Endothelial cell of umbilical vein (primary cell): ENCODE measurements at regions not wholly inside any gene's neighbourhood (a gene's known extent, or its start where the extent isn't known, plus 50 kb on each side); places are given as distances from the start of the nearest gene placed in this dataset.

Source experiments
- BruUV-seq: library from RNA; stranded (reverse); fragments of 400-500 nt; replicated peaks from 2 replicates; lab custom pipeline; 2021; lab: Mats Ljungman, UMichigan
- CTCF ChIA-PET: fragments of 300-600, 350-600 bp; sonication (Branson Sonifier 250); formaldehyde crosslinking; loops from one replicate; lab custom pipeline; 2021; ENCODE audit warnings: antibody characterized with exemption, inconsistent platforms; lab: Charles Lee
- POLR2A ChIA-PET: fragments of 300-600, 350-600 bp; sonication (Branson Sonifier 250); formaldehyde crosslinking; loops from one replicate; lab custom pipeline; 2021; ENCODE audit warnings: antibody characterized with exemption, inconsistent platforms; lab: Charles Lee
- DNase-seq: peaks from one replicate; pipeline ENCODE4 v3.0.0-alpha.2; 2011; ENCODE audit warnings: low read depth, low spot score
- FAIRE-seq: peaks from 2 replicates; lab custom pipeline; 2011; peaks lifted over from hg19 to GRCh38; lab: Jason Lieb, UNC
- H2AFZ ChIP-seq: 2 replicates; pipeline ENCODE4 v1.6.0; 2012; ENCODE audit warnings: low read depth, low read length, control low read depth, inconsistent platforms
- H3K27ac ChIP-seq: 2 replicates; pipeline ENCODE4 v1.5.1; 2011; ENCODE audit warnings: low read depth, mild to moderate bottlenecking, control low read depth, low read length, moderate library complexity; ENCODE audit not compliant: insufficient read depth
- H3K27me3 ChIP-seq, 2 experiments: 2 replicates each; pipeline versions ENCODE4 v1.6.0 to v1.6.1; 2011; ENCODE audit warnings: low read length in 2 of 2, mixed read lengths in 1 of 2; ENCODE audit not compliant: control insufficient read depth in 2 of 2, insufficient read depth in 2 of 2
- H3K36me3 ChIP-seq, 2 experiments: 2 replicates in 1 of 2; 3 replicates in 1 of 2; pipeline ENCODE4 v1.5.1; 2011; ENCODE audit warnings: low read length in 2 of 2, mild to moderate bottlenecking in 1 of 2, moderate library complexity in 1 of 2; ENCODE audit not compliant: control insufficient read depth in 2 of 2, insufficient read depth in 2 of 2; ENCODE audit errors: extremely low read depth in 1 of 2
- H3K4me1 ChIP-seq: 3 replicates; pipeline ENCODE4 v1.5.1; 2011; ENCODE audit warnings: mild to moderate bottlenecking, low read length; ENCODE audit not compliant: control insufficient read depth, insufficient read depth; ENCODE audit errors: extremely low read depth
- H3K4me2 ChIP-seq: 2 replicates; pipeline ENCODE4 v1.6.1; 2011; ENCODE audit warnings: low read length, control low read depth, mixed read lengths; ENCODE audit not compliant: insufficient read depth
- H3K4me3 ChIP-seq, 3 experiments: fragments of 200-600 bp in 1 of 3; sonication (generic), shearing (Covaris generic) in 1 of 3; replicated peaks in 1 of 3; 2 replicates each; pipeline ENCODE4 v1.5.1; 2011 to 2016; ENCODE audit warnings: control low read depth in 3 of 3, low read length in 3 of 3, mild to moderate bottlenecking in 2 of 3, inconsistent platforms in 1 of 3, low read depth in 1 of 3, moderate library complexity in 1 of 3; ENCODE audit not compliant: insufficient read depth in 1 of 3
- H3K79me2 ChIP-seq: 2 replicates; pipeline ENCODE4 v1.6.0; 2012; ENCODE audit warnings: low read length, inconsistent platforms; ENCODE audit not compliant: control insufficient read depth, insufficient read depth
- H3K9ac ChIP-seq: replicated peaks from 2 replicates; pipeline ENCODE3; 2011; ENCODE audit warnings: low read length, control low read depth; ENCODE audit not compliant: insufficient read depth; ENCODE audit errors: extremely low read depth
- H3K9me1 ChIP-seq: replicated peaks from 3 replicates; pipeline ENCODE4 v1.6.0; 2011; ENCODE audit warnings: mild to moderate bottlenecking, low read length; ENCODE audit not compliant: control insufficient read depth, insufficient read depth; ENCODE audit errors: extremely low read depth
- H3K9me3 ChIP-seq: replicated peaks from 2 replicates; pipeline ENCODE4 v1.5.1; 2012; ENCODE audit warnings: low read length, inconsistent platforms; ENCODE audit not compliant: control insufficient read depth, insufficient read depth
- H4K20me1 ChIP-seq: replicated peaks from 2 replicates; pipeline ENCODE3; 2011; ENCODE audit warnings: mild to moderate bottlenecking, low read length; ENCODE audit not compliant: control insufficient read depth, insufficient read depth; ENCODE audit errors: extremely low read depth
- EZH2 ChIP-seq: IDR thresholded peaks from 2 replicates; pipeline ENCODE4 v1.6.1; 2012; ENCODE audit warnings: borderline replicate concordance, low read depth, mild to moderate bottlenecking, moderate library complexity, low read length, inconsistent platforms; ENCODE audit not compliant: severe bottlenecking
- FOS ChIP-seq: IDR thresholded peaks from 2 replicates; pipeline ENCODE4 v1.6.1; 2011; ENCODE audit warnings: mild to moderate bottlenecking, low read length, moderate library complexity, borderline replicate concordance; ENCODE audit not compliant: insufficient read depth
- JUN ChIP-seq: IDR thresholded peaks from 2 replicates; pipeline ENCODE4 v1.6.1; 2011; ENCODE audit warnings: borderline replicate concordance, low read depth; ENCODE audit not compliant: insufficient read length, insufficient read depth
- MYC ChIP-seq: IDR thresholded peaks from one replicate; pipeline ENCODE4 v1.6.1; 2011; ENCODE audit warnings: mild to moderate bottlenecking, low read depth, low read length
- POLR2A ChIP-seq: IDR thresholded peaks from 2 replicates; pipeline ENCODE4 v1.6.1; 2012; ENCODE audit warnings: low read depth, mild to moderate bottlenecking, control low read depth, low read length
- POLR2AphosphoS5 ChIP-seq: IDR thresholded peaks from 2 replicates; pipeline ENCODE4 v1.6.1; 2012; ENCODE audit warnings: low read depth, mild to moderate bottlenecking, control low read depth, low read length, moderate library complexity; ENCODE audit not compliant: insufficient read depth
- dilution Hi-C: fragments of 300-500 bp; cut with MboI; formaldehyde crosslinking; loops from one replicate; pipeline ENCODE4 v1.15.0; 2019; ENCODE audit warnings: low sequenced_read_pairs; ENCODE audit not compliant: extremely low pct_ligation_motif_present
- intact Hi-C: fragments of 100-400 bp; cut with micrococcal nuclease; formaldehyde crosslinking; loops from one replicate; pipeline ENCODE4 v1.10.0; 2022
- TF ChIP-seq, protein P1 (sequence below): IDR thresholded peaks from 2 replicates; pipeline ENCODE4 v1.6.1; 2011; ENCODE audit not compliant: insufficient read depth, insufficient read length
- TF ChIP-seq, protein P2 (sequence below), 2 donors: IDR thresholded peaks; 1 replicate in 1 of 2; 2 replicates in 1 of 2; pipeline ENCODE4 v1.5.1; 2011; ENCODE audit warnings: low read length in 2 of 2, mild to moderate bottlenecking in 2 of 2, moderate library complexity in 2 of 2, control low read depth in 1 of 2, inconsistent platforms in 1 of 2, low read depth in 1 of 2; ENCODE audit not compliant: insufficient read depth in 1 of 2; ENCODE audit errors: extremely low read depth in 1 of 2

DNA sequence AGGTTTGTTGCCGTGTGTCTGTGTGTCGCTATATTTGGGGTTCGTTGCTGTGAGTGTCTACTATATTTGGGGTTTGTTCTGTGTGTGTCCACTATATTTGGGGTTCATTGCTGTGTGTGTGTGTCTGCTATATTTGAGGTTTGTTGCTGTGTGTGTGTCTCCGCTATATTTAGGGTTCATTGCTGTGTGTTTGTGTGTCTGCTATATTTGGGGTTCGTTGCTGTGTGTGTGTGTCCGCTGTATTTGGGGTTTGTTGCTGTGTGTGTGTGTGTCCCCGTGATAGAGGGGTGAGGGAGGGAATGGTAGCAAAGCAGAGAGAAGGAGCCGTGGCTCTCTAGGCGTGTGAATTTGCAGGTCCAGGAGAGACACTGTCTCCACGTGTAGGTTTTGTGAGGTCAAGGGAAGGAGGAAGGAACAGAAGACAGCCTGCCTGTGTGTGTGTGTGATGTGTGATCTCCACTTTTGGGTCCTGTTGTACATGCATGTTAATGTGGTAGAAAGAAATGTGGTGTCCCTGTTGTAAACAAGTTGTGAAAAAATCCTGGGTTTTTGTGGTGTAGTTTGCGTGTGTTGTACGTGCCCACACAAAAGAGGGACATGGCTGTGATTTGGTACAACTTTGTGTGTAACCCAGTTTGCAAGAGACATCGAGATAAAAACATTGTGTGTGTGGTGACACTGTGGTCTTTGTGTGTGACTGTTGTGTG, 56.3 kb upstream of the ECE1 start:
- Histone ChIP-seq H3K4me1 (peaks cover 31% of the 10 kb centered on the region), H3K9me1 (no peaks in the 10 kb centered on the region), H3K36me3 (no peaks in the 10 kb centered on the region), H3K27ac (no peak overlapping the region), H3K79me2 (peaks cover 36% of the 10 kb centered on the region), H3K27me3 (no peaks in the 10 kb centered on the region), H3K9me3 (no peaks in the 10 kb centered on the region), H3K9ac (no peak overlapping the region), H3K4me3 (peak overlapping the region in 2 of 3 experiments; percentile 66 to 68), H2AFZ (peak overlapping the region; percentile 86), H4K20me1 (peaks cover 2% of the 10 kb centered on the region), H3K4me2 (peak overlapping the region; percentile 79)
- POLR2A ChIA-PET, result no interaction called here
- intact Hi-C loops (no loop called here), dilution Hi-C loops (no loop called here)
- no peak for FAIRE-seq
- CTCF ChIA-PET, result interaction anchor here (1.3 to 2.3 kb wide), 4 partner anchors 22 to 94 kb away, joined by 3 to 22 read pairs (median 9); no protein-coding TSS in a partner anchor
- no TSS peak for BruUV-seq
- no peak for TF ChIP-seq FOS
- TF ChIP-seq, protein P1, sequence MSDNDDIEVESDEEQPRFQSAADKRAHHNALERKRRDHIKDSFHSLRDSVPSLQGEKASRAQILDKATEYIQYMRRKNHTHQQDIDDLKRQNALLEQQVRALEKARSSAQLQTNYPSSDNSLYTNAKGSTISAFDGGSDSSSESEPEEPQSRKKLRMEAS, result no peak
- no peak for DNase-seq

DNA sequence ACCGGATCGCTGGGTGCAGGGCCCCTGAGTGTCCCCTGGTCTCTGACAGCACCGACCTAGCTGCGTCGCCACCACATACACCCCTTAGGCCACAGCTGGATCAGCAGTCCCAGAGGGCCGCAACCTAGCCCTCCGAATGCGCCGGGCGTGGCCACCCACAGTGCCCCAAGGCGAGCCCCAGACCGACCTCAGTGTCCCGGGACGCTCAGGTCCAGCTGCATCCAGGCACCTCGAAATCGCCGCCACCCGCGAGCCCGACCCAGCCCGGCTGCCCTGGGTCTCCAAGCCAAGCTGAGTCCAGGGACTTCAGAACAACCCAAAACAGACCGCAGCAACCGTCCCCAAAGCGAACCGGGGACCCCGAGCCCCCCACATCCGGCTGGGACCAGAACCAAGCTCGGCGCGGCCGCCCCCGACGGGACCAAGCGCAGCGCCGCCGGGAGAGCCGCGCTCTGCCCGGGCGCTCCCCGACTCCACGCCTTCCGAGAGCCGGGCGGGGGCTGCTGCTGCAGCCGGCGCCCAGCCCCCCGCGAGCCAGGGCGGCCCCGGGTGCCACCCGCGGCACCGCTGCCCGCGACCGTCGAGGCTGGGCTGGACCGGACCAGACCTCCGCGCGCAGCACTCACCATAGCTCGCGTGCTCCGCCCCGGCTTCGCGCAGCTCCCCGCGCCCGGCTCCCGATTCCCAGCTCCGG, 54.6 kb upstream of the ECE1 start:
- H3K9me1 ChIP-seq, result no peaks in the 10 kb centered on the region
- H3K27me3 ChIP-seq, result no peaks in the 10 kb centered on the region
- H3K4me2 ChIP-seq, result peak overlapping the region; percentile 71
- peaks cover 2% of the 10 kb centered on the region for H4K20me1 ChIP-seq
- H3K4me3 ChIP-seq, result peak overlapping the region; percentile 40 to 82 (median 66)
- peaks cover 38% of the 10 kb centered on the region for H3K4me1 ChIP-seq
- intact Hi-C loops, result loop anchor here (1.0 kb wide), 3 partner anchors 21 to 83 kb away; no protein-coding TSS in a partner anchor
- no peaks in the 10 kb centered on the region for H3K36me3 ChIP-seq
- no TSS peak for BruUV-seq
- no peaks in the 10 kb centered on the region for H3K9me3 ChIP-seq
- no peak for DNase-seq
- ChIA-PET POLR2A (interaction anchor here (0.6 to 1.9 kb wide), 3 partner anchors 21 to 74 kb away, joined by 3 to 6 read pairs (median 4); no protein-coding TSS in a partner anchor), CTCF (interaction anchor here (0.5 to 2.3 kb wide), 16 partner anchors 9 to 711 kb away, joined by 3 to 29 read pairs (median 7); no protein-coding TSS in a partner anchor)
- H3K79me2 ChIP-seq, result peaks cover 52% of the 10 kb centered on the region
- peak overlapping the region; percentile 76 for H3K9ac ChIP-seq
- H2AFZ ChIP-seq, result no peak overlapping the region
- TF ChIP-seq, protein P2, sequence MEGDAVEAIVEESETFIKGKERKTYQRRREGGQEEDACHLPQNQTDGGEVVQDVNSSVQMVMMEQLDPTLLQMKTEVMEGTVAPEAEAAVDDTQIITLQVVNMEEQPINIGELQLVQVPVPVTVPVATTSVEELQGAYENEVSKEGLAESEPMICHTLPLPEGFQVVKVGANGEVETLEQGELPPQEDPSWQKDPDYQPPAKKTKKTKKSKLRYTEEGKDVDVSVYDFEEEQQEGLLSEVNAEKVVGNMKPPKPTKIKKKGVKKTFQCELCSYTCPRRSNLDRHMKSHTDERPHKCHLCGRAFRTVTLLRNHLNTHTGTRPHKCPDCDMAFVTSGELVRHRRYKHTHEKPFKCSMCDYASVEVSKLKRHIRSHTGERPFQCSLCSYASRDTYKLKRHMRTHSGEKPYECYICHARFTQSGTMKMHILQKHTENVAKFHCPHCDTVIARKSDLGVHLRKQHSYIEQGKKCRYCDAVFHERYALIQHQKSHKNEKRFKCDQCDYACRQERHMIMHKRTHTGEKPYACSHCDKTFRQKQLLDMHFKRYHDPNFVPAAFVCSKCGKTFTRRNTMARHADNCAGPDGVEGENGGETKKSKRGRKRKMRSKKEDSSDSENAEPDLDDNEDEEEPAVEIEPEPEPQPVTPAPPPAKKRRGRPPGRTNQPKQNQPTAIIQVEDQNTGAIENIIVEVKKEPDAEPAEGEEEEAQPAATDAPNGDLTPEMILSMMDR (IDR thresholded peaks at IDR 0.05; ENCODE audit: extremely low read depth in 1 of 2, insufficient read depth in 1 of 2, low read depth in 1 of 2, low read length in 2 of 2), result no peak
- TF ChIP-seq POLR2AphosphoS5, result no peak
- TF ChIP-seq MYC, result no peak
- no peak for TF ChIP-seq EZH2
- TF ChIP-seq, protein P1, result no peak
- no peak for TF ChIP-seq FOS
- TF ChIP-seq JUN, result no peak
- TF ChIP-seq POLR2A, result no peak
- peak overlapping the region; percentile 14 for H3K27ac ChIP-seq
- FAIRE-seq, result peak; percentile 52
- dilution Hi-C loops, result no loop called here
